ENCODE measurements at regions not wholly inside any gene's neighbourhood (a gene's known extent, or its start where the extent isn't known, plus 50 kb on each side); places are given as distances from the start of the nearest gene placed in this dataset.

DNA sequence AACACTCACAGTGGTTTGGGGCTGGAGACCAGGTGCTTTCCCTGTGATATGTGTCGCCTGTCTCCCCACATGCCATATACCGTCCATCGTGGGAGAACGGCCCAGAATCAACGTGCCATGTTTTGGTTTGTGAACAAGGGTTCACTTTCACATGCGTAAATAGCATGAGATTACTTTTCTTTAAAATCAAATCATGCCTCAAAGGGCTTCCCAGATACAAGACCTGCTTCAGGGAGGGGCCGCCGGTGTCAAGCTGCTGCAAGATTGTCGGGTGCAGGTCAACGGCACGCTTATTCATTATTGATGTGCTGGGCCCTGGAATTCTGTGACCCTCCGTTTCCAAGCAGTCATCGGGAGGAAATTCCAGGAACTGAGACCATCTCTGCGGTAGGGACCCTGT is 145.2 kb upstream of the RTL1 start:
- no peaks in the 10 kb centered on the region for H3K9me3 ChIP-seq
- no peaks in the 10 kb centered on the region for H3K36me3 ChIP-seq
- H3K4me3 ChIP-seq = no peak overlapping the region
- intact Hi-C loops (cut with DNase I) = no loop called here
- no peaks in the 10 kb centered on the region for H3K4me1 ChIP-seq (replicated peaks)
- WGBS = 92% methylated on average over 14 of the region's 14 CpGs
- no peak overlapping the region for H3K27ac ChIP-seq
- no peaks in the 10 kb centered on the region for H3K27me3 ChIP-seq (replicated peaks; ENCODE audit: insufficient read depth)
- TF ChIP-seq, protein P1, sequence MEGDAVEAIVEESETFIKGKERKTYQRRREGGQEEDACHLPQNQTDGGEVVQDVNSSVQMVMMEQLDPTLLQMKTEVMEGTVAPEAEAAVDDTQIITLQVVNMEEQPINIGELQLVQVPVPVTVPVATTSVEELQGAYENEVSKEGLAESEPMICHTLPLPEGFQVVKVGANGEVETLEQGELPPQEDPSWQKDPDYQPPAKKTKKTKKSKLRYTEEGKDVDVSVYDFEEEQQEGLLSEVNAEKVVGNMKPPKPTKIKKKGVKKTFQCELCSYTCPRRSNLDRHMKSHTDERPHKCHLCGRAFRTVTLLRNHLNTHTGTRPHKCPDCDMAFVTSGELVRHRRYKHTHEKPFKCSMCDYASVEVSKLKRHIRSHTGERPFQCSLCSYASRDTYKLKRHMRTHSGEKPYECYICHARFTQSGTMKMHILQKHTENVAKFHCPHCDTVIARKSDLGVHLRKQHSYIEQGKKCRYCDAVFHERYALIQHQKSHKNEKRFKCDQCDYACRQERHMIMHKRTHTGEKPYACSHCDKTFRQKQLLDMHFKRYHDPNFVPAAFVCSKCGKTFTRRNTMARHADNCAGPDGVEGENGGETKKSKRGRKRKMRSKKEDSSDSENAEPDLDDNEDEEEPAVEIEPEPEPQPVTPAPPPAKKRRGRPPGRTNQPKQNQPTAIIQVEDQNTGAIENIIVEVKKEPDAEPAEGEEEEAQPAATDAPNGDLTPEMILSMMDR (IDR thresholded peaks at IDR 0.05) = no peak
- no peak for TF ChIP-seq POLR2A (IDR thresholded peaks at IDR 0.05)
- no peak for DNase-seq (ENCODE audit: low spot score)

DNA sequence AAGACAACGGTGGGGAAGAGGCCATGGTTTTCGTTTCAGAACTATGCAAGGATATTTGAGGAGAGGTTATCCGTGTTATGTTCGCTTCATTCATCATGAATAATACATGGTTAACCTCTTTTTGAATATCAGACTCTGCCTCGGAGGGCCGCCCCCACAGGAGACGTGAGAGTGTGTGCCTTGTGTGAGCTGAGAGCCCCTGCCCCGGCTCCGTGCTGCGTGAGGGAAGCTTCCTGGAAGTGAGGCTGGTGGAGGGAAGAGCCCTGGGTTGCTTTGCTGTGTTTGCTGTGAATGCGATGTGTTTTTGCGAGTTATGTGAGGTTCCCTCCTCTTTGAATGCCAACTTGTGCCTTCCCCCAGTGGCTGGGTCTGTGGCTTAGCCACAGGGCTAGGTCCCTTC is 146.0 kb upstream of the RTL1 start:
- no peaks in the 10 kb centered on the region for H3K36me3 ChIP-seq
- no peaks in the 10 kb centered on the region for H3K4me1 ChIP-seq (replicated peaks)
- intact Hi-C loops (cut with DNase I) = no loop called here
- WGBS = 91% methylated on average over 12 of the region's 12 CpGs
- DNase-seq (ENCODE audit: low spot score) = no peak
- H3K27ac ChIP-seq = no peak overlapping the region
- H3K9me3 ChIP-seq = no peaks in the 10 kb centered on the region
- no peak overlapping the region for H3K4me3 ChIP-seq
- TF ChIP-seq POLR2AphosphoS5 (IDR thresholded peaks at IDR 0.05) = no peak
- H3K27me3 ChIP-seq (replicated peaks; ENCODE audit: insufficient read depth) = no peaks in the 10 kb centered on the region

DNA sequence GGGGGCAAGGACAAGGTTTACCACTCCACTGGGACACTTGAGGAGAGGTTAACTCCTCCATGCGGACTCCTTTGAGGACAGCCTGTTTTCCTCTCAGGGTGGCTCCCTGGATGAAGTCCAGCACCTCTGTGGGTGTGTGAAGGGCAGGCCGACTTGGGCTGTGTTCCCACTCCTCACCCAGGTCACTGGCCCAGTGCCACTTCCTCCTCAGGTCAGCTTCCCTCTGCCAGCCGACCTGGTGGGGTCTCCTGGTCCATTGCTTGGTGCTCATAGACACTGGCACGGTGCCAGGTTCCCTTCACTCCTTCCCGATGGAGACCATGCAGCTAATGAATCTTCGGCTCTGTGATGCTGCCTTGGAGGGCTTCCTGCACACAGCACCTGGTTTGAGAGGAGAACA is 146.4 kb upstream of the RTL1 start:
- Histone ChIP-seq H3K27ac (no peak overlapping the region), H3K4me3 (no peak overlapping the region), H3K36me3 (no peaks in the 10 kb centered on the region), H3K27me3 (replicated peaks; ENCODE audit: insufficient read depth) (no peaks in the 10 kb centered on the region), H3K4me1 (replicated peaks) (no peaks in the 10 kb centered on the region), H3K9me3 (no peaks in the 10 kb centered on the region)
- WGBS = 67% methylated on average over 6 of the region's 6 CpGs
- no peak for DNase-seq (ENCODE audit: low spot score)
- TF ChIP-seq POLR2AphosphoS5 (IDR thresholded peaks at IDR 0.05) (no peak), POLR2A (IDR thresholded peaks at IDR 0.05) (no peak)
- TF ChIP-seq, protein P1 (IDR thresholded peaks at IDR 0.05) = no peak
- intact Hi-C loops (cut with DNase I) = no loop called here

DNA sequence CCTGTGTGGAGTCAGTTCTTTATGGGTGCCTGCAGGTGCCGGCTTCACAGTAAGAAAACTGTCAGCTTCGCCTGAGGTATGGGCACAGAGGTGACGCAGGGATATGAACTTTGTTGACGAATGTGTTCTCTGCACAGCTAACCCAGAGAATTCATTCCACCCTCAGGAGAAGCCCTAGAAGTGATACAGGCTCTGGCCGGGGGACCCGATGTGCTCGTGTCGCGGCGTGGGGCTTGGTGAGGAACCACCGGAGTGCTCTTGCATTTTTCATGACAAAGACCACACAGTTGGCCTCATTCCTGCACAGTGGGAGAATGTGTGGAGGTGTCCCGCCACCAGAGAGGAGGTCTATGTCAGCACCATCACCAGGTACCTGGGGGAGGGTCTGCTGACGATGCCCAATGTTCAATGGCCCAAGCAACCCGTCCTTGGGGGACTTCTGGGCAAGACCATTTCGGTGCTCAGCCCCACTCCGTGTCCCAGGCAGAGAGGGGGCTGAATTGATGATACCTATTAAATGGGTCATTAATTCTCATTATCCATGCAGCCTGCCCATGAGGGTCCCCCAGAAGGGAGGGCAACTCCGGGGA is 147.5 kb upstream of the RTL1 start:
- DNase-seq (ENCODE audit: low spot score) = no peak
- no peak overlapping the region for H3K4me3 ChIP-seq
- no peak for TF ChIP-seq POLR2A (IDR thresholded peaks at IDR 0.05)
- no peak for TF ChIP-seq POLR2AphosphoS5 (IDR thresholded peaks at IDR 0.05)
- TF ChIP-seq, protein P1 (IDR thresholded peaks at IDR 0.05) = no peak
- no peaks in the 10 kb centered on the region for H3K36me3 ChIP-seq
- H3K27me3 ChIP-seq (replicated peaks; ENCODE audit: insufficient read depth) = no peaks in the 10 kb centered on the region
- intact Hi-C loops (cut with DNase I) = no loop called here
- 88% methylated on average over 12 of the region's 17 CpGs for WGBS
- no peaks in the 10 kb centered on the region for H3K4me1 ChIP-seq (replicated peaks)
- H3K9me3 ChIP-seq = no peaks in the 10 kb centered on the region
- H3K27ac ChIP-seq = no peak overlapping the region

DNA sequence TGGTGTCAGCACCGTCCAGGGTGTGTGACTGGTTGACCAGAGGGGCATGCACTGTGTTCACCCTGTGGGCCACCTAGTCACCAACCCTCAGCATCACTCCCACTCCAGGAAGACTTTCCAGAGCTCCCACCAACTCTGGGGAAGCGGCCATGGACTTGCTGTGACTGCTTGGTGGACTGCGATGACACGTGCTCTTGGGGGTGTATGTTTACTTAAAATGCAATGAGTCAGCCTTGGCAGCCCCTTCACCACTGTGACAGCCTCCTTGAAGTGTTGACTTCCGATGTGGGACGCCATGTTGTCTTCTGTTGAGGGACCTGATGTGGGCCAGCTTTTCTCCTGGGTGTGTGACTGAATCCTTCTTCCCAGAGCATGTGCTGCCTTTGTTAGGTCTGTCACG is 151.1 kb upstream of the RTL1 start:
- no peak for TF ChIP-seq POLR2AphosphoS5 (IDR thresholded peaks at IDR 0.05)
- TF ChIP-seq POLR2A (IDR thresholded peaks at IDR 0.05) = no peak
- TF ChIP-seq, protein P1 (IDR thresholded peaks at IDR 0.05) = no peak
- intact Hi-C loops (cut with DNase I) = no loop called here
- H3K27me3 ChIP-seq (replicated peaks; ENCODE audit: insufficient read depth) = no peaks in the 10 kb centered on the region
- H3K36me3 ChIP-seq = no peaks in the 10 kb centered on the region
- H3K9me3 ChIP-seq = no peaks in the 10 kb centered on the region
- H3K27ac ChIP-seq = no peak overlapping the region
- H3K4me3 ChIP-seq = no peak overlapping the region
- DNase-seq (ENCODE audit: low spot score) = no peak
- WGBS = 91% methylated on average over 7 of the region's 7 CpGs
- no peaks in the 10 kb centered on the region for H3K4me1 ChIP-seq (replicated peaks)

Data from prostate gland (tissue), 2 donors.